Nephron progenitor cell (in vitro differentiated cells): ENCODE measurements at regions not wholly inside any gene's neighbourhood (a gene's known extent, or its start where the extent isn't known, plus 50 kb on each side); places are given as distances from the start of the nearest gene placed in this dataset.

Source experiments
- DNase-seq: peaks from one replicate; pipeline ENCODE4 v3.0.0; 2021
- H3K27ac Mint-ChIP-seq: 2 replicates; pipeline ENCODE4 v1.8.0; 2021; ENCODE audit warnings: mild to moderate bottlenecking, moderate library complexity, mixed read lengths
- H3K27me3 Mint-ChIP-seq: 2 replicates; pipeline ENCODE4 v1.8.0; 2021; ENCODE audit warnings: mild to moderate bottlenecking, low read depth, mixed read lengths; ENCODE audit not compliant: poor library complexity
- H3K36me3 Mint-ChIP-seq: 2 replicates; pipeline ENCODE4 v1.8.0; 2021; ENCODE audit warnings: low read depth, mixed read lengths
- H3K4me1 Mint-ChIP-seq: 2 replicates; pipeline ENCODE4 v1.8.0; 2021; ENCODE audit warnings: mixed read lengths
- H3K4me3 Mint-ChIP-seq: 2 replicates; pipeline ENCODE4 v1.8.0; 2021; ENCODE audit warnings: mild to moderate bottlenecking, moderate library complexity, mixed read lengths
- H3K9me3 Mint-ChIP-seq: 2 replicates; pipeline ENCODE4 v1.8.0; 2021; ENCODE audit warnings: mild to moderate bottlenecking, moderate library complexity, mixed read lengths
- CTCF ChIP-seq: fragments of 200-600 bp; sonication (generic); IDR thresholded peaks from 2 replicates; pipeline ENCODE4 v1.5.0; 2021; ENCODE audit warnings: antibody characterized with exemption

GRCh38 chr7:67377939-67378862 lies 381.6 kb downstream of the TYW1 start:
- H3K36me3 Mint-ChIP-seq, result peaks cover 6% of the 10 kb centered on the region
- H3K27ac Mint-ChIP-seq, result no peak overlapping the region
- peak; percentile 90 for TF ChIP-seq CTCF
- H3K4me3 Mint-ChIP-seq, result no peak overlapping the region
- no peaks in the 10 kb centered on the region for H3K4me1 Mint-ChIP-seq
- peak; percentile 82 for DNase-seq
- H3K9me3 Mint-ChIP-seq, result peaks cover 25% of the 10 kb centered on the region
- H3K27me3 Mint-ChIP-seq, result peaks cover 12% of the 10 kb centered on the region

- TF ChIP-seq CTCF, result no peak
- no peak for DNase-seq
- Mint-ChIP-seq H3K4me3 (no peak overlapping the region), H3K27me3 (peaks cover 9% of the 10 kb centered on the region), H3K27ac (no peak overlapping the region), H3K4me1 (no peaks in the 10 kb centered on the region), H3K36me3 (no peaks in the 10 kb centered on the region), H3K9me3 (peaks cover 10% of the 10 kb centered on the region)
Observed at GRCh38 chr7:67380326-67380725, 383.7 kb downstream of the TYW1 start.

- Mint-ChIP-seq H3K4me1 (no peaks in the 10 kb centered on the region), H3K36me3 (no peaks in the 10 kb centered on the region)
Observed at GRCh38 chr7:67380858-67381257, 384.2 kb downstream of the TYW1 start.

GRCh38 chr7:67387851-67388250 lies 391.2 kb downstream of the TYW1 start:
- Mint-ChIP-seq H3K36me3 (no peaks in the 10 kb centered on the region), H3K4me1 (peaks cover 4% of the 10 kb centered on the region), H3K27ac (no peak overlapping the region), H3K4me3 (no peak overlapping the region), H3K9me3 (peaks cover 4% of the 10 kb centered on the region), H3K27me3 (peaks cover 6% of the 10 kb centered on the region)
- TF ChIP-seq CTCF, result no peak
- DNase-seq, result no peak

More at GRCh38 chr7:67380858-67381257, 384.2 kb downstream of the TYW1 start:
- no peak overlapping the region for H3K27ac Mint-ChIP-seq
- peaks cover 5% of the 10 kb centered on the region for H3K9me3 Mint-ChIP-seq
- H3K27me3 Mint-ChIP-seq, result peaks cover 9% of the 10 kb centered on the region
- no peak for TF ChIP-seq CTCF
- no peak overlapping the region for H3K4me3 Mint-ChIP-seq
- DNase-seq, result no peak

- Mint-ChIP-seq H3K27ac (no peak overlapping the region), H3K36me3 (no peaks in the 10 kb centered on the region), H3K4me3 (no peak overlapping the region), H3K4me1 (peaks cover 5% of the 10 kb centered on the region), H3K27me3 (peaks cover 11% of the 10 kb centered on the region), H3K9me3 (peaks cover 4% of the 10 kb centered on the region)
- DNase-seq, result no peak
- no peak for TF ChIP-seq CTCF
Observed at GRCh38 chr7:67391168-67391567, 394.5 kb downstream of the TYW1 start.
